Keratinocyte (primary cell): ENCODE measurements at regions not wholly inside any gene's neighbourhood (a gene's known extent, or its start where the extent isn't known, plus 50 kb on each side); places are given as distances from the start of the nearest gene placed in this dataset.

Source experiments
- DNase-seq: peaks from one replicate; pipeline ENCODE4 v3.0.0-alpha.2; 2011; ENCODE audit warnings: low read depth, missing footprints, low spot score
- FAIRE-seq: peaks from 2 replicates; lab custom pipeline; 2011; peaks lifted over from hg19 to GRCh38; lab: Jason Lieb, UNC
- H2AFZ ChIP-seq: 2 replicates; pipeline ENCODE4 v1.6.0; 2012; ENCODE audit warnings: low read length, control low read depth, inconsistent platforms; ENCODE audit not compliant: control insufficient read depth
- H3K27ac ChIP-seq: 2 replicates; pipeline ENCODE4 v1.5.1; 2011; ENCODE audit warnings: low read length; ENCODE audit not compliant: control insufficient read depth, insufficient read depth
- H3K27me3 ChIP-seq: 3 replicates; pipeline ENCODE4 v1.6.0; 2011; ENCODE audit warnings: low read length; ENCODE audit not compliant: control insufficient read depth, insufficient read depth; ENCODE audit errors: extremely low read depth
- H3K36me3 ChIP-seq, 2 experiments: 2 replicates in 1 of 2; 3 replicates in 1 of 2; pipeline ENCODE4 v1.5.1; 2011; ENCODE audit warnings: low read length in 2 of 2, mild to moderate bottlenecking in 1 of 2; ENCODE audit not compliant: control insufficient read depth in 2 of 2, insufficient read depth in 2 of 2; ENCODE audit errors: extremely low read depth in 1 of 2
- H3K4me1 ChIP-seq: 3 replicates; pipeline ENCODE4 v1.5.1; 2011; ENCODE audit warnings: low read length; ENCODE audit not compliant: control insufficient read depth, insufficient read depth; ENCODE audit errors: extremely low read depth
- H3K4me2 ChIP-seq: 3 replicates; pipeline ENCODE4 v1.6.0; 2011; ENCODE audit warnings: low read depth, low read length; ENCODE audit not compliant: control insufficient read depth, insufficient read depth; ENCODE audit errors: extremely low read depth
- H3K4me3 ChIP-seq, 3 experiments: fragments of 200-600 bp in 1 of 3; sonication (generic) in 1 of 3; 2 replicates in 2 of 3; 3 replicates in 1 of 3; pipeline ENCODE4 v1.5.1; 2011 to 2016; ENCODE audit warnings: low read length in 3 of 3, mild to moderate bottlenecking in 3 of 3, control low read depth in 2 of 3, inconsistent platforms in 1 of 3, low read depth in 1 of 3, mixed read lengths in 1 of 3, mixed run types in 1 of 3, moderate library complexity in 1 of 3; ENCODE audit not compliant: control insufficient read depth in 2 of 3, insufficient read depth in 2 of 3; ENCODE audit errors: extremely low read depth in 1 of 3
- H3K79me2 ChIP-seq: 2 replicates; pipeline ENCODE4 v1.6.0; 2012; ENCODE audit warnings: low read length; ENCODE audit not compliant: control insufficient read depth, insufficient read depth
- H3K9ac ChIP-seq: 3 replicates; pipeline ENCODE4 v1.6.0; 2011; ENCODE audit warnings: low read length; ENCODE audit not compliant: control insufficient read depth, insufficient read depth; ENCODE audit errors: extremely low read depth
- H3K9me1 ChIP-seq: 3 replicates; pipeline ENCODE4 v1.6.0; 2011; ENCODE audit warnings: low read length; ENCODE audit not compliant: control insufficient read depth, insufficient read depth; ENCODE audit errors: extremely low read depth
- H3K9me3 ChIP-seq: 2 replicates; pipeline ENCODE4 v1.5.1; 2012; ENCODE audit warnings: low read depth, low read length; ENCODE audit not compliant: control insufficient read depth
- H4K20me1 ChIP-seq: 3 replicates; pipeline ENCODE4 v1.6.0; 2011; ENCODE audit warnings: low read length; ENCODE audit not compliant: control insufficient read depth, insufficient read depth; ENCODE audit errors: extremely low read depth
- EZH2 ChIP-seq: IDR thresholded peaks from one replicate; pipeline ENCODE4 v1.6.1; 2012; ENCODE audit warnings: inconsistent platforms, mild to moderate bottlenecking, low read length, moderate library complexity
- dilution Hi-C: fragments of 300-500 bp; cut with MboI; formaldehyde crosslinking; loops from one replicate; pipeline ENCODE4 v1.7.0; 2020; ENCODE audit warnings: low sequenced_read_pairs; ENCODE audit not compliant: extremely low pct_ligation_motif_present
- TF ChIP-seq, protein P1 (sequence below), 3 experiments: IDR thresholded peaks in 1 of 3; conservative IDR thresholded peaks in 1 of 3; optimal IDR thresholded peaks in 1 of 3; 2 replicates in 2 of 3; 3 replicates in 1 of 3; pipeline versions ENCODE3 to v1.5.1; 2011; ENCODE audit warnings: low read length in 3 of 3, mild to moderate bottlenecking in 3 of 3, moderate library complexity in 2 of 3, control low read depth in 1 of 3, inconsistent platforms in 1 of 3; ENCODE audit not compliant: insufficient read depth in 2 of 3; ENCODE audit errors: extremely low read depth in 1 of 3

DNA sequence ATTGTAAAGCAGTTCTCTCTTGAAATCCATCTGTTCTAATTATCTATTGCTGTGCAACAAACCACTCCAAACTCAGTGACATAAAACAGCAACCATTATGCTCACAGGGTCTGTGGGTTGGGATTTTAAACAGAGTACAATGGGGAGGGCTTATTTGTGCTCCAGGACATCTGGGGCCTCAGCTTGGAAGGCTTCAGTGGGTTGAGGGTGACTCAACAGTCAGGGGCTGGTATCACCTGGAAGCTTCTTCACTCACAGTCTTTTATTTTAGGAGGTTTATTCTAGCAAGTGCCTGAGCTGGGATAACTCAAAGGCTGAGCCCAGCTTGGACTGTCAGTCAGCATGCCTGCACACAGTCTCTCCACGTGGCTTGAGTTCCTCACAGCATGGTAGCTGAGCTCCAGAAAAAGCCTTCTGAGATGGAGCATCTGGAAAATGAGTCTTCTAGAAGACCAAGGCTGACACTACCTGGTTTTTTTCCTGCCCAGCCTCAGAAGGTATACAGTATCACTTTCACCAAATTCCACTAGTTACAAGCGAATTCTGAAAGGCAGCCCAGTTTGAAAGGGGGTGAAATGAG lies 234.6 kb upstream of the ID4 start:
- Histone ChIP-seq H3K79me2 (no peaks in the 10 kb centered on the region), H3K4me1 (no peaks in the 10 kb centered on the region), H3K4me3 (no peak overlapping the region), H3K9ac (no peak overlapping the region), H3K27ac (no peak overlapping the region), H3K4me2 (no peak overlapping the region), H3K9me3 (no peaks in the 10 kb centered on the region), H3K9me1 (no peaks in the 10 kb centered on the region), H2AFZ (no peak overlapping the region), H3K36me3 (no peaks in the 10 kb centered on the region), H4K20me1 (no peaks in the 10 kb centered on the region), H3K27me3 (peaks cover 3% of the 10 kb centered on the region)
- FAIRE-seq (no peak), DNase-seq (no peak)
- TF ChIP-seq, protein P1, sequence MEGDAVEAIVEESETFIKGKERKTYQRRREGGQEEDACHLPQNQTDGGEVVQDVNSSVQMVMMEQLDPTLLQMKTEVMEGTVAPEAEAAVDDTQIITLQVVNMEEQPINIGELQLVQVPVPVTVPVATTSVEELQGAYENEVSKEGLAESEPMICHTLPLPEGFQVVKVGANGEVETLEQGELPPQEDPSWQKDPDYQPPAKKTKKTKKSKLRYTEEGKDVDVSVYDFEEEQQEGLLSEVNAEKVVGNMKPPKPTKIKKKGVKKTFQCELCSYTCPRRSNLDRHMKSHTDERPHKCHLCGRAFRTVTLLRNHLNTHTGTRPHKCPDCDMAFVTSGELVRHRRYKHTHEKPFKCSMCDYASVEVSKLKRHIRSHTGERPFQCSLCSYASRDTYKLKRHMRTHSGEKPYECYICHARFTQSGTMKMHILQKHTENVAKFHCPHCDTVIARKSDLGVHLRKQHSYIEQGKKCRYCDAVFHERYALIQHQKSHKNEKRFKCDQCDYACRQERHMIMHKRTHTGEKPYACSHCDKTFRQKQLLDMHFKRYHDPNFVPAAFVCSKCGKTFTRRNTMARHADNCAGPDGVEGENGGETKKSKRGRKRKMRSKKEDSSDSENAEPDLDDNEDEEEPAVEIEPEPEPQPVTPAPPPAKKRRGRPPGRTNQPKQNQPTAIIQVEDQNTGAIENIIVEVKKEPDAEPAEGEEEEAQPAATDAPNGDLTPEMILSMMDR (optimal IDR thresholded peaks at IDR 0.05 in 1 of 3, IDR thresholded peaks at IDR 0.05 in 1 of 3, conservative IDR thresholded peaks at IDR 0.05 in 1 of 3; ENCODE audit: extremely low read depth in 1 of 3, insufficient read depth in 2 of 3, low read length in 3 of 3) = no peak
- TF ChIP-seq EZH2 = no peak
- dilution Hi-C loops = no loop called here

DNA sequence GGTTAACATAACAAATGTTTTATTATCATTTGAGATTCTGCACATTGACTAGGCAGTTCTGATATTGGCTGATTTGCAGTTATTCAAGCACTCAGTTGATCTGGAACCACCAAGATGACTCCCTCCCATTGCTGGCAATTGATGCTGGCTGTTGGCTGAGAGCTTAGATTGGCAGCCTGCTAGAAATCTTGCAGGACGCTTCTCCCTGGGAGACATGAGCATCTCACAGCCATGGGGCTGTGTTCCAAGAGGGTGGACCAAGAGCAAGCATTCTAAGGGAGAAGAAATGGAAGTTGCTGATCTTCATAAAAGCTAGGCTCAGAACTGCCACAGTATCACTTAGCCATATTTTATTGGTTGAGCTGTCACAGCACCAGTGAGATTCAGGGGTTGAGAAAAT lies 233.4 kb upstream of the ID4 start:
- peaks cover 3% of the 10 kb centered on the region for H3K27me3 ChIP-seq
- FAIRE-seq (no peak), DNase-seq (no peak)
- TF ChIP-seq EZH2 = no peak
- TF ChIP-seq, protein P1 (optimal IDR thresholded peaks at IDR 0.05 in 1 of 3, IDR thresholded peaks at IDR 0.05 in 1 of 3, conservative IDR thresholded peaks at IDR 0.05 in 1 of 3; ENCODE audit: extremely low read depth in 1 of 3, insufficient read depth in 2 of 3, low read length in 3 of 3) = no peak
- H3K79me2 ChIP-seq = no peaks in the 10 kb centered on the region
- no peak overlapping the region for H3K4me3 ChIP-seq
- no peak overlapping the region for H3K4me2 ChIP-seq
- H3K9ac ChIP-seq = no peak overlapping the region
- H3K4me1 ChIP-seq = no peaks in the 10 kb centered on the region
- H2AFZ ChIP-seq = no peak overlapping the region
- no peaks in the 10 kb centered on the region for H4K20me1 ChIP-seq
- dilution Hi-C loops = no loop called here
- H3K9me3 ChIP-seq = no peaks in the 10 kb centered on the region
- H3K27ac ChIP-seq = no peak overlapping the region
- H3K36me3 ChIP-seq = no peaks in the 10 kb centered on the region
- H3K9me1 ChIP-seq = no peaks in the 10 kb centered on the region
